ENCODE measurements at regions not wholly inside any gene's neighbourhood (a gene's known extent, or its start where the extent isn't known, plus 50 kb on each side); places are given as distances from the start of the nearest gene placed in this dataset.

- Mint-ChIP-seq H3K9me3 (peaks cover 6 to 8% of the 10 kb centered on the region in 2 donors), H3K27ac (no peak overlapping the region), H3K27me3 (peaks cover 30 to 42% of the 10 kb centered on the region in 2 donors), H3K36me3 (peaks cover 0 to 5% of the 10 kb centered on the region in 2 donors), H3K4me1 (no peaks in the 10 kb centered on the region), H3K4me3 (no peak overlapping the region)
- DNase-seq (no peak), ATAC-seq (replicated peaks) (no peak)
Measured at GRCh38 chr11:43619863-43620505, 60.6 kb upstream of the HSD17B12 start.

- no peak overlapping the region for H3K27ac Mint-ChIP-seq
- H3K27me3 Mint-ChIP-seq = peaks cover 20 to 24% of the 10 kb centered on the region in 2 donors
- no peaks in the 10 kb centered on the region for H3K9me3 Mint-ChIP-seq
- no peak for DNase-seq
- H3K4me1 Mint-ChIP-seq = no peaks in the 10 kb centered on the region
- ATAC-seq (replicated peaks) = no peak
- no peak overlapping the region for H3K4me3 Mint-ChIP-seq
- H3K36me3 Mint-ChIP-seq = no peaks in the 10 kb centered on the region
Measured at GRCh38 chr11:43626798-43627197, 53.7 kb upstream of the HSD17B12 start.
